Peyer's patch (tissue), 4 donors: ENCODE measurements at regions not wholly inside any gene's neighbourhood (a gene's known extent, or its start where the extent isn't known, plus 50 kb on each side); places are given as distances from the start of the nearest gene placed in this dataset.

Experiments used
- POLR2A ChIP-seq, 2 donors: fragments of 450-650 bp; IDR thresholded peaks; one replicate each; pipeline ENCODE4 v1.5.1; 2017; ENCODE audit warnings: antibody characterized with exemption in 2 of 2, mild to moderate bottlenecking in 2 of 2, moderate library complexity in 2 of 2
- TF ChIP-seq, protein P1 (sequence below), 6 experiments: fragments of 450-650 bp in 4 of 6; fragments of 200-600 bp in 2 of 6; sonication (generic) in 1 of 6; IDR thresholded peaks; one replicate each; pipeline ENCODE4 v1.5.1; 2017 to 2019; ENCODE audit warnings: antibody characterized with exemption in 6 of 6, mild to moderate bottlenecking in 3 of 6, moderate library complexity in 1 of 6

DNA sequence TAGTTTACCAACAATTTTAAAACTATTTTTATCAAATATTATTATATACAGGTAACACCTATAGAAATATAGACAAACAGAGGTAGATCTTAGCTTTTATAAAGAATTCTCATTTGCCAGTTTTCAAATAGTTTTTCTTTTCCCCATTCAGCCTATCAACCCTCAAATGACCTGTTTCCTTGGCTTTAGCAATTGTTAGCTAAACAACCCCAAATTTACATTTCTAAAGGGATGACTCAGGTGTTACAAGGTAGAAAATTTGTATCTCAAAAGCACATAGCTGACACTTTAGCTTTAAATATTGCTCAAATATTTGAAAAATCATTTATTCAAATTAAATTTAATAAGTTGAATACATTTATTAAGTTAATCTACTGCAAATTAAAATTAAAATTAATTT lies 1207.2 kb downstream of the SLITRK1 start:
- TF ChIP-seq, protein P1, sequence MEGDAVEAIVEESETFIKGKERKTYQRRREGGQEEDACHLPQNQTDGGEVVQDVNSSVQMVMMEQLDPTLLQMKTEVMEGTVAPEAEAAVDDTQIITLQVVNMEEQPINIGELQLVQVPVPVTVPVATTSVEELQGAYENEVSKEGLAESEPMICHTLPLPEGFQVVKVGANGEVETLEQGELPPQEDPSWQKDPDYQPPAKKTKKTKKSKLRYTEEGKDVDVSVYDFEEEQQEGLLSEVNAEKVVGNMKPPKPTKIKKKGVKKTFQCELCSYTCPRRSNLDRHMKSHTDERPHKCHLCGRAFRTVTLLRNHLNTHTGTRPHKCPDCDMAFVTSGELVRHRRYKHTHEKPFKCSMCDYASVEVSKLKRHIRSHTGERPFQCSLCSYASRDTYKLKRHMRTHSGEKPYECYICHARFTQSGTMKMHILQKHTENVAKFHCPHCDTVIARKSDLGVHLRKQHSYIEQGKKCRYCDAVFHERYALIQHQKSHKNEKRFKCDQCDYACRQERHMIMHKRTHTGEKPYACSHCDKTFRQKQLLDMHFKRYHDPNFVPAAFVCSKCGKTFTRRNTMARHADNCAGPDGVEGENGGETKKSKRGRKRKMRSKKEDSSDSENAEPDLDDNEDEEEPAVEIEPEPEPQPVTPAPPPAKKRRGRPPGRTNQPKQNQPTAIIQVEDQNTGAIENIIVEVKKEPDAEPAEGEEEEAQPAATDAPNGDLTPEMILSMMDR (IDR thresholded peaks at IDR 0.05) = no peak
- TF ChIP-seq POLR2A (IDR thresholded peaks at IDR 0.05) = no peak
